ENCODE measurements at regions not wholly inside any gene's neighbourhood (a gene's known extent, or its start where the extent isn't known, plus 50 kb on each side); places are given as distances from the start of the nearest gene placed in this dataset.

DNA sequence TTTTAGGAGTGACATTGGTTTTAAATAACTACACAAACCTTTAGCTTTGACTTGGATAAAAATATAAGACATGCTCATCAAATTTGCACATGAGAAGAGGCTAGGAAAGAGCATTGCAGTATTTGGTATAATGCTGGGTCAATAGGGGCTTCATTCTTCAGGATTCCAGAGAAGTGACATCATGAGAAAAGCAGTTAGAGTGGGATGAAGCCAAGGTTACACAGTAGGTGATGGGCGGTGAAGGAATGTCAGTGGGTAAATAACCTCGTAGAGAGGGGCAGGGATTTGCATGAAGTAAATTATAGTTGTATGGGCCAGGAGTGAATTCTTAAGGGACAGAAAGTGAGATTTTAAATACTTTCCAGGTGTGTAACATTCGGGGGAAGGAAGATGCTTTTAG, 216.2 kb downstream of the RFPL4B start:
- TF ChIP-seq CTCF (IDR thresholded peaks at IDR 0.05), result no peak
- Mint-ChIP-seq H3K9me3 (no peaks in the 10 kb centered on the region), H3K36me3 (ENCODE audit: low read depth) (no peaks in the 10 kb centered on the region), H3K4me1 (ENCODE audit: low read depth) (peaks cover 19% of the 10 kb centered on the region), H3K4me3 (no peak overlapping the region; the same call in 1 of the 2 replicates), H3K27me3 (ENCODE audit: insufficient read depth) (peaks cover 1% of the 10 kb centered on the region), H3K27ac (no peak overlapping the region)
- DNase-seq, result peak; percentile 7

- no peak for DNase-seq
- no peaks in the 10 kb centered on the region for H3K9me3 Mint-ChIP-seq
- H3K27me3 Mint-ChIP-seq (ENCODE audit: insufficient read depth), result peaks cover 2% of the 10 kb centered on the region; the same call in 1 of the 2 replicates
- no peak overlapping the region for H3K27ac Mint-ChIP-seq
- TF ChIP-seq CTCF (IDR thresholded peaks at IDR 0.05), result no peak
- no peaks in the 10 kb centered on the region for H3K36me3 Mint-ChIP-seq (ENCODE audit: low read depth)
- H3K4me3 Mint-ChIP-seq, result no peak overlapping the region
- H3K4me1 Mint-ChIP-seq (ENCODE audit: low read depth), result peaks cover 21% of the 10 kb centered on the region
Measured at GRCh38 chr6:112568066-112568465, 220.9 kb downstream of the RFPL4B start.

- DNase-seq, result peak; percentile 50
- peaks cover 13% of the 10 kb centered on the region for H3K4me1 Mint-ChIP-seq (ENCODE audit: low read depth)
- H3K27me3 Mint-ChIP-seq (ENCODE audit: insufficient read depth), result peaks cover 2% of the 10 kb centered on the region; the same call in 1 of the 2 replicates
- H3K9me3 Mint-ChIP-seq, result no peaks in the 10 kb centered on the region
- no peak for TF ChIP-seq CTCF (IDR thresholded peaks at IDR 0.05)
- no peaks in the 10 kb centered on the region for H3K36me3 Mint-ChIP-seq (ENCODE audit: low read depth)
- H3K27ac Mint-ChIP-seq, result peak overlapping the region; percentile 27; the same call in 1 of the 2 replicates
- H3K4me3 Mint-ChIP-seq, result no peak overlapping the region
Measured at GRCh38 chr6:112571488-112572270, 224.5 kb downstream of the RFPL4B start.

DNA sequence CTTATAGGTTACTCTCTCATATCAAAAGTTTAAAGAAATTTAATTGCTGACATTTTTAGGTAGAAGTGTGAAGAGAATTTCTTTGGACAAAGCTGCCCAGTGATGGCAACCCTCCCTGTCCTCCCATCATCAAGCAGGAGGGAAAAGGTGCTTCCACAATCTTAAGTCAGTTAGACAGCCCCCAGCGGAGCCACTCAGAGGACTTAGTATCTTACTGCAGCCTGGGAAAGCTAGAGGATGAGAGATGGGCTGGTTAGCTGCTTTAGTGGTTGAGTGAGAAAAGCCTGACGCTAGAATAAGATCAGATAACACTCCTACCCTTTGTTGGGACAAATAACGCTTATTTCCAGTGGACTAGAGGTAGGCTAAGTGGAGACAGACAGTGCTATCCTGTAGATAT, 227.1 kb downstream of the RFPL4B start:
- H3K27ac Mint-ChIP-seq, result no peak overlapping the region

GRCh38 chr6:112575309-112575834, 228.2 kb downstream of the RFPL4B start:
- peaks cover 15% of the 10 kb centered on the region for H3K4me1 Mint-ChIP-seq (ENCODE audit: low read depth)
- H3K36me3 Mint-ChIP-seq (ENCODE audit: low read depth), result no peaks in the 10 kb centered on the region
- no peak overlapping the region for H3K4me3 Mint-ChIP-seq
- no peaks in the 10 kb centered on the region for H3K27me3 Mint-ChIP-seq (ENCODE audit: insufficient read depth)
- H3K27ac Mint-ChIP-seq, result no peak overlapping the region
- DNase-seq, result no peak
- H3K9me3 Mint-ChIP-seq, result no peaks in the 10 kb centered on the region
- TF ChIP-seq CTCF (IDR thresholded peaks at IDR 0.05), result no peak

More for the DNA sequence above, 227.1 kb downstream of the RFPL4B start:
- H3K36me3 Mint-ChIP-seq (ENCODE audit: low read depth), result no peaks in the 10 kb centered on the region
- peaks cover 15% of the 10 kb centered on the region for H3K4me1 Mint-ChIP-seq (ENCODE audit: low read depth)
- H3K4me3 Mint-ChIP-seq, result no peak overlapping the region
- no peak for DNase-seq
- H3K27me3 Mint-ChIP-seq (ENCODE audit: insufficient read depth), result peaks cover 2% of the 10 kb centered on the region; the same call in 1 of the 2 replicates
- H3K9me3 Mint-ChIP-seq, result no peaks in the 10 kb centered on the region
- no peak for TF ChIP-seq CTCF (IDR thresholded peaks at IDR 0.05)

Measured in HFFc6 (cell line).